ENCODE measurements at regions not wholly inside any gene's neighbourhood (a gene's known extent, or its start where the extent isn't known, plus 50 kb on each side); places are given as distances from the start of the nearest gene placed in this dataset.

DNA sequence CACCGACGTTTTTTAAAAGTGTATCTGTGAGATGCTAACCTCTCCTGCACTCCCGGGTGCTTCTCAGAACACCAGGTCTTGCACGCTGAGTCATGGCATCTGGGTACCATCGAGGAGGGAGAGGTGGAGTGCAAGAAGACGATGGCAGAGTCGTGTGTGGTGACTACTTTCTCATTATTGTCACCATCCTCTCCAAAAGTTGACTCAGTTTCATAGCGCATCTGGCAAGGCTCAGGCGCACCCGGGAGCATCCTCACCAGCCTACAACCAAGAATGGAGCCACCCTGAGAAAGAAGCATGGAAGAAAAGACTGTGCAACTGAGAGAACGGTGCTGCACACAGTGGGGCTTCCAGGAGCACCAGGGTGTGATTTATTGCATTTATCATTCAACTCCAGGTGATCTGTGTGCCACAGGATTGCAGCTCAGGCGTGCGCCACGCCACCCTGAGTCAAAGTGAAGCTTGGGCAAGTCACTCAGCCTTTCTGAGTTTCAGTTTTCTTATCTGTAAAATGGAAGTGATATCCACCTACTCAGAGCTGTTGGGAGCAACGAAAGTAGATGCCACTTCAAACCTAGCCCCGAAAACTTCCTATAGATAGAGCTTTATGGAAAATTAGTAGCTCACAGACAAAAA is 65.4 kb downstream of the LINC01488 start:
- TF ChIP-seq, protein P1, sequence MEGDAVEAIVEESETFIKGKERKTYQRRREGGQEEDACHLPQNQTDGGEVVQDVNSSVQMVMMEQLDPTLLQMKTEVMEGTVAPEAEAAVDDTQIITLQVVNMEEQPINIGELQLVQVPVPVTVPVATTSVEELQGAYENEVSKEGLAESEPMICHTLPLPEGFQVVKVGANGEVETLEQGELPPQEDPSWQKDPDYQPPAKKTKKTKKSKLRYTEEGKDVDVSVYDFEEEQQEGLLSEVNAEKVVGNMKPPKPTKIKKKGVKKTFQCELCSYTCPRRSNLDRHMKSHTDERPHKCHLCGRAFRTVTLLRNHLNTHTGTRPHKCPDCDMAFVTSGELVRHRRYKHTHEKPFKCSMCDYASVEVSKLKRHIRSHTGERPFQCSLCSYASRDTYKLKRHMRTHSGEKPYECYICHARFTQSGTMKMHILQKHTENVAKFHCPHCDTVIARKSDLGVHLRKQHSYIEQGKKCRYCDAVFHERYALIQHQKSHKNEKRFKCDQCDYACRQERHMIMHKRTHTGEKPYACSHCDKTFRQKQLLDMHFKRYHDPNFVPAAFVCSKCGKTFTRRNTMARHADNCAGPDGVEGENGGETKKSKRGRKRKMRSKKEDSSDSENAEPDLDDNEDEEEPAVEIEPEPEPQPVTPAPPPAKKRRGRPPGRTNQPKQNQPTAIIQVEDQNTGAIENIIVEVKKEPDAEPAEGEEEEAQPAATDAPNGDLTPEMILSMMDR (IDR thresholded peaks at IDR 0.05): no peak
- no peak for TF ChIP-seq POLR2A (IDR thresholded peaks at IDR 0.05)
